GM12874 (cell line): ENCODE measurements at regions not wholly inside any gene's neighbourhood (a gene's known extent, or its start where the extent isn't known, plus 50 kb on each side); places are given as distances from the start of the nearest gene placed in this dataset.

Experiments
- TF ChIP-seq, protein P1 (sequence below): IDR thresholded peaks from 2 replicates; pipeline ENCODE4 v1.5.1; 2011; ENCODE audit warnings: low read depth, mild to moderate bottlenecking, control low read depth, low read length, moderate library complexity; ENCODE audit not compliant: insufficient read depth

DNA sequence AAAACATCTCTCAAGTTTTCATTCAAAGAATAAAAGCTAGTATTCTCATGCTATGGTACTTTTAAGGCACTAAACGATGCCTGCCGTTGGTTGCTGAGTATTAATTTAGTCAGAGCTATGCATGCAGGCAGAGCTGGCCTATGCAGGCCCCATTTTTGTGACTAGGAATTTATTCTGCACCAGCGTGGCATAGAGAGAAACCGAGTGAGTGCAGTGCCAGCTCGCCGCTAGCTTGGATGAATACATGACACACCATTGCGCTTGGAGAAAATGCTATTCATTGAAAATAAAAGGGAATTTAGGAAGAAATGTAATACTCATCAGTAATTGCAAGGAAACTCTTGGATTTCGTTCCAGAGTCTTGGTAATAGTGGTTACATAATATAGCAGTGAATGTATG, 231.6 kb upstream of the RBFOX1 start:
- TF ChIP-seq, protein P1, sequence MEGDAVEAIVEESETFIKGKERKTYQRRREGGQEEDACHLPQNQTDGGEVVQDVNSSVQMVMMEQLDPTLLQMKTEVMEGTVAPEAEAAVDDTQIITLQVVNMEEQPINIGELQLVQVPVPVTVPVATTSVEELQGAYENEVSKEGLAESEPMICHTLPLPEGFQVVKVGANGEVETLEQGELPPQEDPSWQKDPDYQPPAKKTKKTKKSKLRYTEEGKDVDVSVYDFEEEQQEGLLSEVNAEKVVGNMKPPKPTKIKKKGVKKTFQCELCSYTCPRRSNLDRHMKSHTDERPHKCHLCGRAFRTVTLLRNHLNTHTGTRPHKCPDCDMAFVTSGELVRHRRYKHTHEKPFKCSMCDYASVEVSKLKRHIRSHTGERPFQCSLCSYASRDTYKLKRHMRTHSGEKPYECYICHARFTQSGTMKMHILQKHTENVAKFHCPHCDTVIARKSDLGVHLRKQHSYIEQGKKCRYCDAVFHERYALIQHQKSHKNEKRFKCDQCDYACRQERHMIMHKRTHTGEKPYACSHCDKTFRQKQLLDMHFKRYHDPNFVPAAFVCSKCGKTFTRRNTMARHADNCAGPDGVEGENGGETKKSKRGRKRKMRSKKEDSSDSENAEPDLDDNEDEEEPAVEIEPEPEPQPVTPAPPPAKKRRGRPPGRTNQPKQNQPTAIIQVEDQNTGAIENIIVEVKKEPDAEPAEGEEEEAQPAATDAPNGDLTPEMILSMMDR: no peak

- TF ChIP-seq, protein P1: no peak
Observed at GRCh38 chr16:7097518-7097917, 235.1 kb upstream of the RBFOX1 start.

- TF ChIP-seq, protein P1: no peak
Observed at GRCh38 chr16:7093511-7093910, 239.1 kb upstream of the RBFOX1 start.

DNA sequence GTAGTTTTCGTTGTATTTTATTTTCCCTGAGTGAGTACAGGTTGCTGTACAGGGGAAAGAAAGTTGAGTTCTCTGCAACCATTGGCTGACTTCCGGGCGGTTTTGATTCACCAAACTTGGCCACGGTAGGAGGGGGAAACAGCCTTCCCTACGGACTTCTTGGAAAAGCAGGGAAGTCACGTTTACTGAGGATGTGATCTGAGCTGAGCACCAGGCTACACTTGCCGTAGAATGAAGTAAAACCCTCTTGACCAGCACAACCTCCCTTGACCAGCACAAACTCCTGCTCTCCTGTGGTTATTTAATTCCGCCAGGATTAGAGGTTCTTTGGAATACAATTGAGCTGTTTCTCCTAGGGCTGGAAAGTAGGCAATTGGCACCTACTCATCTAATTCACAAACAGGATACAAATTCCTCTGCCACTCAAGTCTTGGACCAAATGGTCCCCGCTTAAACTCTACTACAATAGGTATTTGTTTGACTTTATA, 242.0 kb upstream of the RBFOX1 start:
- TF ChIP-seq, protein P1: no peak

GRCh38 chr16:7089751-7090150, 242.9 kb upstream of the RBFOX1 start:
- TF ChIP-seq, protein P1: no peak

- TF ChIP-seq, protein P1: no peak
Observed at GRCh38 chr16:7088711-7089110, 243.9 kb upstream of the RBFOX1 start.

DNA sequence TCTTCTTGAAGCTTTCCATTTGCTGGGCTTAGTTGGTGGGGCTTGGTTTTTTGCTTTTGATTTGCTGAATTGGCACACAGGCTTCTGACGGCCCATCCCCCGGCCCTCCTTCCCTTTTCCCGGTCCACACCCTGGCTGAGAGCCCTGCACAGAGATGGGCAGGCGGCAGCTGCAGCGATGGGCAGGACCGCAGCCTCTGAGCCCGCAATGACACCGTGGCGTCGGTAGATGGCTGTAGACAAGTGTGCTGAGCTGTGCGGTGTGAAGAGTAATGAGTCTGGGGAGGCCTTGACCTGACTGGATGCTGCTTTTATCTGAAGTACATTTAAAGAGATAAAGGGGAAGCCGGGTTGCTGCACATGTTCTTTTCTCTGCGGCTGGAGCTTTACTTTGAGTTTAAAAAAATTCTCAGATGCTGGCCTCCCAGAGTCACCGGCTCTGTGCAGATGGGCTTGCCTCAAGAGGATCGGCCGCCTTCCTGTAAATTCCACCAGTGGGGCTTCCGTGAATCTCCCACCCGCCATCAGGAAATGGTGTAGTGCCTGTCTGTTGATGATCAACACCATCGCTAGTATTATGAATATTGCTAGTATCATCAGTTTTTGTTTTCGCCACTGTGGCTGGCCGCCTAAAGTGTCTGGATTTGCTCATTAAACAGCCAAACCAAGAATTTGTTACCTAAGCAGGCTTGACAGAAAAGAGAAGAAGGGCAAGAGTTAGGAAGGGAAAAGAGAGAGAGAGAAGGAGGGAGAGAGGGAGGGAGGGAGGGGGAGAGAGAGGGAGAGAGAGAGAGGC, 245.6 kb upstream of the RBFOX1 start:
- TF ChIP-seq, protein P1: no peak
